Mesendoderm (in vitro differentiated cells): ENCODE measurements at regions not wholly inside any gene's neighbourhood (a gene's known extent, or its start where the extent isn't known, plus 50 kb on each side); places are given as distances from the start of the nearest gene placed in this dataset.

Source experiments
- DNase-seq: peaks from one replicate; pipeline ENCODE4 v3.0.0; 2013
- H2AK5ac ChIP-seq: 2 replicates; pipeline ENCODE4 v1.6.1; 2013; ENCODE audit warnings: low read length, inconsistent platforms
- H2BK120ac ChIP-seq: 2 replicates; pipeline ENCODE4 v1.6.1; 2013; ENCODE audit warnings: low read depth, mild to moderate bottlenecking, low read length, moderate library complexity, mixed read lengths
- H2BK15ac ChIP-seq: replicated peaks from 2 replicates; pipeline ENCODE4 v1.6.1; 2013; ENCODE audit warnings: low read depth, mild to moderate bottlenecking, moderate library complexity
- H2BK5ac ChIP-seq: 2 replicates; pipeline ENCODE4 v1.6.1; 2013; ENCODE audit warnings: low read length, inconsistent platforms
- H3K18ac ChIP-seq: 2 replicates; pipeline ENCODE4 v1.6.1; 2013; ENCODE audit warnings: mild to moderate bottlenecking, low read length, mixed read lengths
- H3K23ac ChIP-seq: one replicate; pipeline ENCODE4 v1.6.1; 2013; ENCODE audit warnings: low read length
- H3K27ac ChIP-seq: 2 replicates; pipeline ENCODE4 v1.5.1; 2013; ENCODE audit warnings: low read depth, mild to moderate bottlenecking, inconsistent platforms, low read length, moderate library complexity
- H3K27me3 ChIP-seq: 2 replicates; pipeline ENCODE4 v1.6.1; 2013; ENCODE audit warnings: low read length, control low read depth, mild to moderate bottlenecking, inconsistent platforms; ENCODE audit not compliant: insufficient read depth, poor library complexity
- H3K36me3 ChIP-seq: 2 replicates; pipeline ENCODE4 v1.6.1; 2013; ENCODE audit warnings: low read length, inconsistent platforms; ENCODE audit not compliant: control insufficient read depth, insufficient read depth
- H3K4ac ChIP-seq: one replicate; pipeline ENCODE4 v1.6.1; 2013; ENCODE audit warnings: low read depth, mild to moderate bottlenecking, low read length, moderate library complexity
- H3K4me1 ChIP-seq: 2 replicates; pipeline ENCODE4 v1.6.1; 2013; ENCODE audit warnings: low read depth, low read length, inconsistent platforms; ENCODE audit not compliant: control insufficient read depth
- H3K4me2 ChIP-seq: 2 replicates; pipeline ENCODE4 v1.6.1; 2013; ENCODE audit warnings: low read length
- H3K4me3 ChIP-seq: 2 replicates; pipeline ENCODE4 v1.5.1; 2013; ENCODE audit warnings: mild to moderate bottlenecking, low read length
- H3K56ac ChIP-seq: one replicate; pipeline ENCODE4 v1.6.1; 2013; ENCODE audit warnings: low read length
- H3K79me1 ChIP-seq: 2 replicates; pipeline ENCODE4 v1.6.1; 2013; ENCODE audit warnings: low read length, inconsistent platforms
- H3K79me2 ChIP-seq: 2 replicates; pipeline ENCODE4 v1.6.1; 2013; ENCODE audit warnings: mild to moderate bottlenecking, low read length; ENCODE audit not compliant: control insufficient read depth, insufficient read depth
- H3K9ac ChIP-seq: 2 replicates; pipeline ENCODE4 v1.6.1; 2013; ENCODE audit warnings: low read length, inconsistent platforms
- H4K5ac ChIP-seq: one replicate; pipeline ENCODE4 v1.6.1; 2013; ENCODE audit warnings: low read length
- H4K8ac ChIP-seq: one replicate; pipeline ENCODE4 v1.6.1; 2013; ENCODE audit warnings: low read depth, mild to moderate bottlenecking, control low read depth, low read length, moderate library complexity
- WGBS: extraction: QIAGEN DNeasy Blood & Tissue Kit; methylation state at CpG from one replicate; pipeline ENCODE4 v1.1.7; 2013; ENCODE audit warnings: low lambda C conversion rate, missing lambda C conversion rate; ENCODE audit not compliant: insufficient coverage; ENCODE audit errors: extremely low coverage; 5-methylcytosine and 5-hydroxymethylcytosine counted together

DNA sequence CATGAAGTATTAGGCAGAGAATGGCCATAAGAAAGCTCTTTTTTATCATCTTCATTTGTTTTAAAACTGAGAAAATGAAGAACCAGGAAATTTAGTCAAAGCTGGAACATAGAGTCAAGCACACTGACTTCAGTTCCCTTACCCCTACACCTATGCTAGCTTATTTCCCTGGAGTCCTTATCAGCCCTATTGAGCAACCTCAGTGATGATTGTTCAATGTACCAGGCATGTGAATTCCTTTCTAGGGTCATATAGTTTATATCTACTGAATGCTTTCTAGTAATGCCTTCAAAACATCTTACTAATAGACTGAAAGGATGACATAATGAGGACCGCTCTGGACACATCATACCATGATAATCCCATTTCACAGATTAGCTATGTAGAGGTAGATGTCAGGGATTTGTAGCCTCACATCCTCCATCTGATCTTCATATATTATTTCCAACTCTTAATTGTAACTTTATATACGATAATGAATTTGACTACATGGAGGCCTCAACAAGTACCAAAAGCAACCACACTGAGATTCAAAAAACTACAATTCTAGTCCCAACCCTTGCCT, 460.4 kb upstream of the DYNLRB2 start:
- Histone ChIP-seq H3K4me2 (no peak overlapping the region), H3K4ac (no peak overlapping the region), H3K79me2 (no peaks in the 10 kb centered on the region), H3K18ac (no peak overlapping the region), H3K9ac (no peak overlapping the region), H3K4me1 (no peaks in the 10 kb centered on the region), H3K27ac (no peak overlapping the region), H3K79me1 (no peaks in the 10 kb centered on the region), H4K5ac (no peak overlapping the region), H2BK15ac (no peak overlapping the region), H2AK5ac (no peak overlapping the region), H2BK5ac (no peak overlapping the region), H2BK120ac (no peak overlapping the region), H3K23ac (no peak overlapping the region), H3K4me3 (no peak overlapping the region), H3K56ac (no peak overlapping the region), H4K8ac (no peak overlapping the region), H3K27me3 (no peaks in the 10 kb centered on the region), H3K36me3 (no peaks in the 10 kb centered on the region)
- no CpG with 5 or more reads among the region's 2 CpGs for WGBS
- no peak for DNase-seq

DNA sequence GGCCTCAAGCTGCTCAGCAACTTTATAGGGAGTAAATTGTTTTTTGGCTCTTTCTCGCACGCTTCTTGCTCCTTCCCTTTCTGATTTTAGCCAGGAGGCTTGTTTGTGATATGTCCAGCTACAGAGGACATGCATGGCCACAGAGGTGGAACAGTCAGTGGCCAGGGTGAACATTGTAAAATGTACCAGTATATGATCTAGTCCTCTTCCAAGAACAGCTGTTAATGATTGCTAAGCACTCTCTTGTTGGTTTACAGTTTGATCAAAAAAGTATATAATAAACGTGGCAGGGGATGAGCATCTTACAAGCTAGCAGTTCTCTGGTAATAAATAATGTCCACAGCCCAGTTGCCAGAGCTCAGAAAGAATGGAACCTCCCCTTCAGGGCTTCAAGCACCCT, 461.7 kb upstream of the DYNLRB2 start:
- no peak overlapping the region for H3K4me3 ChIP-seq
- no peaks in the 10 kb centered on the region for H3K79me1 ChIP-seq
- peak overlapping the region; percentile 19 for H2BK15ac ChIP-seq
- H3K79me2 ChIP-seq = no peaks in the 10 kb centered on the region
- H3K9ac ChIP-seq = no peak overlapping the region
- no peak overlapping the region for H2AK5ac ChIP-seq
- peak overlapping the region; percentile 16 for H3K4ac ChIP-seq
- no CpG with 5 or more reads among the region's 3 CpGs for WGBS
- H3K36me3 ChIP-seq = no peaks in the 10 kb centered on the region
- no peak overlapping the region for H3K27ac ChIP-seq
- no peaks in the 10 kb centered on the region for H3K27me3 ChIP-seq
- no peak overlapping the region for H3K56ac ChIP-seq
- no peak overlapping the region for H4K5ac ChIP-seq
- no peak overlapping the region for H4K8ac ChIP-seq
- no peak for DNase-seq
- H3K18ac ChIP-seq = no peak overlapping the region
- no peak overlapping the region for H3K23ac ChIP-seq
- no peak overlapping the region for H2BK5ac ChIP-seq
- no peak overlapping the region for H3K4me2 ChIP-seq
- no peaks in the 10 kb centered on the region for H3K4me1 ChIP-seq
- H2BK120ac ChIP-seq = peak overlapping the region; percentile 38

DNA sequence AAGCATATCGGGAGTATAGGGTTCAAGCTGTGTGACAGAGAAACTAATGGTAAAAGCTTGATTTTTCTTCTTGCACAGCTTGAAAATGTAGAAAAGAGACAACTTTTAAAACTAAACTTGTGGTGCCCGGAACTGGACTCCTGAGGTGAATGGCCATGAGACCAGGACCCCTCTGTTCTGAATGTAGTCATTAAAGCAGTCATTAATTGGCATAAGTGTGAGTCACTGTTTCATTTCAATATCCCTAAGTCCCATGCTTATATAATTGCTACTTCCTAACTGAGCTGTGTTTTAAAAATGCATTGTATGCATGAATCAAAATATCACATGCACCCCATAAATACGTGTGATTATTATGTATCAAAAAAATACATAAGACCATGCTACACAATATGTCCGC, 463.1 kb upstream of the DYNLRB2 start:
- WGBS = no CpG with 5 or more reads among the region's 4 CpGs
- no peak overlapping the region for H3K4me2 ChIP-seq
- no peak overlapping the region for H3K18ac ChIP-seq
- no peaks in the 10 kb centered on the region for H3K4me1 ChIP-seq
- no peaks in the 10 kb centered on the region for H3K79me1 ChIP-seq
- H4K5ac ChIP-seq = no peak overlapping the region
- H2AK5ac ChIP-seq = no peak overlapping the region
- no peak overlapping the region for H3K27ac ChIP-seq
- no peak overlapping the region for H3K4me3 ChIP-seq
- H3K23ac ChIP-seq = no peak overlapping the region
- H2BK15ac ChIP-seq = no peak overlapping the region
- no peak overlapping the region for H4K8ac ChIP-seq
- H3K56ac ChIP-seq = no peak overlapping the region
- no peak overlapping the region for H3K9ac ChIP-seq
- no peak overlapping the region for H3K4ac ChIP-seq
- no peak overlapping the region for H2BK5ac ChIP-seq
- no peak overlapping the region for H2BK120ac ChIP-seq
- H3K27me3 ChIP-seq = no peaks in the 10 kb centered on the region
- no peaks in the 10 kb centered on the region for H3K79me2 ChIP-seq
- H3K36me3 ChIP-seq = no peaks in the 10 kb centered on the region
- no peak for DNase-seq

DNA sequence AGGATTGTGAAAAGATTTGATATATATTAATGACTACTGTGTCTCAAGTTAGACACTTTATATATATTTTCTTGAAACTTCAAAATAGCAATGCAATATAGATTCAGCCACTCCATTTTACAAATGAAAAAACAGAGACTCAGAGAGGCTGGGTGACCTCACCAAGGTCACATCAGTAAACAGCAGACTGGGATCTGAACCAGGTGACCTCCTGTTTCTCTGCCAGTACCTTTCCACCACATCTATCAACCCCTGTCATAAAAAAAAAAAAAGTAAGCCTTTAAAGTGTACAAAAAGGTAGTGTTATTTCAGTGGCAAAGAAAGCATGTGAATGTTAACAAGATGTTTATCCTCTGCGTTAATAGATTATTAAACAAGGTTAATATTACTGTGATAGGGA, 466.5 kb upstream of the DYNLRB2 start:
- Histone ChIP-seq H3K18ac (no peak overlapping the region), H3K36me3 (no peaks in the 10 kb centered on the region), H3K4me3 (no peak overlapping the region), H2AK5ac (no peak overlapping the region), H3K79me1 (no peaks in the 10 kb centered on the region), H3K27ac (no peak overlapping the region), H2BK15ac (no peak overlapping the region), H3K79me2 (no peaks in the 10 kb centered on the region), H3K4me1 (no peaks in the 10 kb centered on the region), H3K23ac (no peak overlapping the region), H2BK5ac (no peak overlapping the region), H3K4me2 (no peak overlapping the region), H4K5ac (no peak overlapping the region), H3K27me3 (no peaks in the 10 kb centered on the region), H3K4ac (no peak overlapping the region), H2BK120ac (no peak overlapping the region), H3K56ac (no peak overlapping the region), H4K8ac (no peak overlapping the region), H3K9ac (no peak overlapping the region)
- no peak for DNase-seq
- whole genome bisulfite sequencing = no CpG with 5 or more reads among the region's 1 CpG

DNA sequence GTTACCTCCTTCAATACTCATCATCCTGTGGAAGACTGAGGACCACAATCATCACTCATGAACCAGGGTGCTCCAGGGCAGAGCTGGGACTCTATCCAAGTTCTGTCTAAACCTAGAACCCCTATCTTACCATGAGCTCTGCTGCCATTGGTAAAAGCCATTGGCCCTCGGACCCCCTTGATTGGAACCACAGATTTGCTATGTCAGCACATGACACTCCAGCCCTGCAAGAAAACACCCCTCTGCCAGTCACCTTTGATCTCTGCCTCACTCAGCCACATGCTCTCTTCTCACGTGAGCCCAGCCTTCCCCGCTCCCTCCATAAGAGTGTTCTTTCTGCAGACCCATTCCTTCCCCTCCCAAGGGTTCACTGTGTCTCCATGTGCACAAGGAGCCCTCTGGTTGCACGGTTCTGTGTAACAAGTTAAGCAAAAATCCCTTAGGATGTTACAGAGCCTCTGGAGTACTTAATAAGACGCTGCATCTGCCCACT, 468.8 kb upstream of the DYNLRB2 start:
- H3K79me1 ChIP-seq = no peaks in the 10 kb centered on the region
- H3K9ac ChIP-seq = no peak overlapping the region
- H3K23ac ChIP-seq = no peak overlapping the region
- H4K8ac ChIP-seq = no peak overlapping the region
- H2BK5ac ChIP-seq = no peak overlapping the region
- no peaks in the 10 kb centered on the region for H3K27me3 ChIP-seq
- no peak for DNase-seq
- H3K4me1 ChIP-seq = no peaks in the 10 kb centered on the region
- no peak overlapping the region for H3K56ac ChIP-seq
- no peak overlapping the region for H2BK15ac ChIP-seq
- no peak overlapping the region for H3K4me3 ChIP-seq
- no peak overlapping the region for H4K5ac ChIP-seq
- H3K4ac ChIP-seq = no peak overlapping the region
- no peak overlapping the region for H2BK120ac ChIP-seq
- H3K18ac ChIP-seq = no peak overlapping the region
- H3K27ac ChIP-seq = no peak overlapping the region
- H3K79me2 ChIP-seq = no peaks in the 10 kb centered on the region
- H2AK5ac ChIP-seq = no peak overlapping the region
- no peak overlapping the region for H3K4me2 ChIP-seq
- no peaks in the 10 kb centered on the region for H3K36me3 ChIP-seq
- whole genome bisulfite sequencing = no CpG with 5 or more reads among the region's 5 CpGs
